HepG2 (cell line): ENCODE measurements at regions not wholly inside any gene's neighbourhood (a gene's known extent, or its start where the extent isn't known, plus 50 kb on each side); places are given as distances from the start of the nearest gene placed in this dataset.

Experiments used
- CHD2 ChIP-seq: IDR thresholded peaks from 2 replicates; pipeline ENCODE4 v1.6.1; 2011; ENCODE audit warnings: low read depth, low read length, improper control_type of control experiment
- TF ChIP-seq, protein P1 (sequence below): sonication (generic); formaldehyde crosslinking; IDR thresholded peaks from 2 replicates; pipeline ENCODE4 v1.8.1; 2022; ENCODE audit warnings: mild to moderate bottlenecking, missing genetic modification reagents
- TF ChIP-seq, protein P2 (sequence below), 2 experiments: IDR thresholded peaks; 2 replicates each; pipeline ENCODE4 v1.6.1; 2011 to 2012; ENCODE audit warnings: low read length in 2 of 2, borderline replicate concordance in 1 of 2, low read depth in 1 of 2, mild to moderate bottlenecking in 1 of 2, moderate library complexity in 1 of 2
- TF ChIP-seq, protein P3 (sequence below): sonication (generic); formaldehyde crosslinking; IDR thresholded peaks from 2 replicates; pipeline ENCODE4 v1.5.0; 2020; ENCODE audit warnings: mild to moderate bottlenecking, missing genetic modification reagents, moderate library complexity

DNA sequence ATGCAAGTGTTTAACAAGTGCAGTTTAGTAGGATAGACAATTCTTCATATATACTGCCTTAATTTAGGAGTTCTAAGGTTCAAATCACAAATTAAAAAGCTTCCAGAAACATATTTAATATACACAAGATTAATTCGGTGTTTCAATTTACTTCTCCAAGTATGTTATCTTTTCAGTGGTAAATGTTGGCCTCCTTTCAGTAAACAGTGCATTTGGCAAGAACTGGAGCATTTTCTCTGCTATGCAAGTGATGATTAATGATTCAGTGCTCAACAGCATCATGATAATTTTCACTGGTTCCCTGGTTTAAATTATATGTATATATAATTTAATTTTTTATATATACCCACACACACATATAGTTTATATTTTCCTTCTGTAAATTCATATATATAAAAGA, 541.7 kb downstream of the EFNA5 start:
- no peak for TF ChIP-seq CHD2
- TF ChIP-seq, protein P1, sequence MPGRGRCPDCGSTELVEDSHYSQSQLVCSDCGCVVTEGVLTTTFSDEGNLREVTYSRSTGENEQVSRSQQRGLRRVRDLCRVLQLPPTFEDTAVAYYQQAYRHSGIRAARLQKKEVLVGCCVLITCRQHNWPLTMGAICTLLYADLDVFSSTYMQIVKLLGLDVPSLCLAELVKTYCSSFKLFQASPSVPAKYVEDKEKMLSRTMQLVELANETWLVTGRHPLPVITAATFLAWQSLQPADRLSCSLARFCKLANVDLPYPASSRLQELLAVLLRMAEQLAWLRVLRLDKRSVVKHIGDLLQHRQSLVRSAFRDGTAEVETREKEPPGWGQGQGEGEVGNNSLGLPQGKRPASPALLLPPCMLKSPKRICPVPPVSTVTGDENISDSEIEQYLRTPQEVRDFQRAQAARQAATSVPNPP = no peak
- TF ChIP-seq, protein P2, sequence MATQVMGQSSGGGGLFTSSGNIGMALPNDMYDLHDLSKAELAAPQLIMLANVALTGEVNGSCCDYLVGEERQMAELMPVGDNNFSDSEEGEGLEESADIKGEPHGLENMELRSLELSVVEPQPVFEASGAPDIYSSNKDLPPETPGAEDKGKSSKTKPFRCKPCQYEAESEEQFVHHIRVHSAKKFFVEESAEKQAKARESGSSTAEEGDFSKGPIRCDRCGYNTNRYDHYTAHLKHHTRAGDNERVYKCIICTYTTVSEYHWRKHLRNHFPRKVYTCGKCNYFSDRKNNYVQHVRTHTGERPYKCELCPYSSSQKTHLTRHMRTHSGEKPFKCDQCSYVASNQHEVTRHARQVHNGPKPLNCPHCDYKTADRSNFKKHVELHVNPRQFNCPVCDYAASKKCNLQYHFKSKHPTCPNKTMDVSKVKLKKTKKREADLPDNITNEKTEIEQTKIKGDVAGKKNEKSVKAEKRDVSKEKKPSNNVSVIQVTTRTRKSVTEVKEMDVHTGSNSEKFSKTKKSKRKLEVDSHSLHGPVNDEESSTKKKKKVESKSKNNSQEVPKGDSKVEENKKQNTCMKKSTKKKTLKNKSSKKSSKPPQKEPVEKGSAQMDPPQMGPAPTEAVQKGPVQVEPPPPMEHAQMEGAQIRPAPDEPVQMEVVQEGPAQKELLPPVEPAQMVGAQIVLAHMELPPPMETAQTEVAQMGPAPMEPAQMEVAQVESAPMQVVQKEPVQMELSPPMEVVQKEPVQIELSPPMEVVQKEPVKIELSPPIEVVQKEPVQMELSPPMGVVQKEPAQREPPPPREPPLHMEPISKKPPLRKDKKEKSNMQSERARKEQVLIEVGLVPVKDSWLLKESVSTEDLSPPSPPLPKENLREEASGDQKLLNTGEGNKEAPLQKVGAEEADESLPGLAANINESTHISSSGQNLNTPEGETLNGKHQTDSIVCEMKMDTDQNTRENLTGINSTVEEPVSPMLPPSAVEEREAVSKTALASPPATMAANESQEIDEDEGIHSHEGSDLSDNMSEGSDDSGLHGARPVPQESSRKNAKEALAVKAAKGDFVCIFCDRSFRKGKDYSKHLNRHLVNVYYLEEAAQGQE (IDR thresholded peaks at IDR 0.05; ENCODE audit: borderline replicate concordance in 1 of 2, low read depth in 1 of 2, low read length in 2 of 2) = no peak
- TF ChIP-seq, protein P3, sequence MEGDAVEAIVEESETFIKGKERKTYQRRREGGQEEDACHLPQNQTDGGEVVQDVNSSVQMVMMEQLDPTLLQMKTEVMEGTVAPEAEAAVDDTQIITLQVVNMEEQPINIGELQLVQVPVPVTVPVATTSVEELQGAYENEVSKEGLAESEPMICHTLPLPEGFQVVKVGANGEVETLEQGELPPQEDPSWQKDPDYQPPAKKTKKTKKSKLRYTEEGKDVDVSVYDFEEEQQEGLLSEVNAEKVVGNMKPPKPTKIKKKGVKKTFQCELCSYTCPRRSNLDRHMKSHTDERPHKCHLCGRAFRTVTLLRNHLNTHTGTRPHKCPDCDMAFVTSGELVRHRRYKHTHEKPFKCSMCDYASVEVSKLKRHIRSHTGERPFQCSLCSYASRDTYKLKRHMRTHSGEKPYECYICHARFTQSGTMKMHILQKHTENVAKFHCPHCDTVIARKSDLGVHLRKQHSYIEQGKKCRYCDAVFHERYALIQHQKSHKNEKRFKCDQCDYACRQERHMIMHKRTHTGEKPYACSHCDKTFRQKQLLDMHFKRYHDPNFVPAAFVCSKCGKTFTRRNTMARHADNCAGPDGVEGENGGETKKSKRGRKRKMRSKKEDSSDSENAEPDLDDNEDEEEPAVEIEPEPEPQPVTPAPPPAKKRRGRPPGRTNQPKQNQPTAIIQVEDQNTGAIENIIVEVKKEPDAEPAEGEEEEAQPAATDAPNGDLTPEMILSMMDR (CRISPR knock-in tag) = no peak
